Suprapubic skin (tissue), 4 donors: ENCODE measurements at regions not wholly inside any gene's neighbourhood (a gene's known extent, or its start where the extent isn't known, plus 50 kb on each side); places are given as distances from the start of the nearest gene placed in this dataset.

ENCODE experiments used
- CTCF ChIP-seq, 2 donors: fragments of 200-600 bp in 1 of 2; fragments of 450-650 bp in 1 of 2; sonication (generic) in 1 of 2; IDR thresholded peaks; one replicate each; pipeline ENCODE4 v1.5.1; 2016 to 2019; ENCODE audit warnings: antibody characterized with exemption in 2 of 2, mild to moderate bottlenecking in 1 of 2, moderate library complexity in 1 of 2
- EP300 ChIP-seq: sonication (generic); formaldehyde crosslinking; IDR thresholded peaks from one replicate; pipeline ENCODE4 v1.6.1; 2017; ENCODE audit warnings: antibody characterized with exemption
- POLR2A ChIP-seq, 2 donors: fragments of 450-650 bp; IDR thresholded peaks; one replicate each; pipeline ENCODE4 v1.6.1; 2017; ENCODE audit warnings: antibody characterized with exemption in 2 of 2, mild to moderate bottlenecking in 2 of 2, moderate library complexity in 2 of 2
- POLR2AphosphoS5 ChIP-seq, 3 donors: sonication (generic); formaldehyde crosslinking; IDR thresholded peaks; one replicate each; pipeline ENCODE4 v1.6.1; 2017; ENCODE audit warnings: antibody characterized with exemption in 3 of 3

DNA sequence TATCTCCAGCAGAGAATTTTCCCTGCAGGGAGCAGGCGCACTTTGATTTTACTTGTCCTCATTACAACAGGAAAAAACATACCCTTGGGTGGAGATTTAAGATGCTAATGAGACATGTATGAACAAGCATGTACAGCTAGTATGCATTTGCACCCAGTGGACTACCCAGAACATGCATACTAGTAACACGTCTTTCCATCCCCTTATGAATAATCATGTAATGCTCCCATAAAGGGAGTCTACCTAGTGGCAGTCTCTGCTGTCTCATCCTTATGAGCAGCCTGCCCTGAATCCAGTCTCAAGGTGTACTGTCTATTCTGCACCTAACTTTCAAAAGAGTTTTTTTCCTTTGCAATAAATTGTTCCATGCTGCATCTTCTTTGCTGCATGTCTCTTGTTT is 1222.0 kb downstream of the ROBO1 start:
- TF ChIP-seq CTCF (IDR thresholded peaks at IDR 0.05) (no peak), POLR2A (IDR thresholded peaks at IDR 0.05) (no peak), POLR2AphosphoS5 (IDR thresholded peaks at IDR 0.05) (no peak), EP300 (no peak)
